PC-3 (cell line): ENCODE measurements at regions not wholly inside any gene's neighbourhood (a gene's known extent, or its start where the extent isn't known, plus 50 kb on each side); places are given as distances from the start of the nearest gene placed in this dataset.

Experiments
- ATAC-seq: fragments of 200-7000 bp; cut with Tn5 transposase; 2 replicates; pipeline ENCODE4 v1.9.1; 2020; ENCODE audit warnings: mild to moderate bottlenecking, moderate library complexity
- BruUV-seq: library from RNA; stranded (reverse); fragments of 400-500 nt; replicated peaks from 2 replicates; lab custom pipeline; 2021; lab: Mats Ljungman, UMichigan
- CTCF ChIA-PET: fragments of 300-600 bp; sonication (Branson Sonifier 250); formaldehyde crosslinking; loops from one replicate; lab custom pipeline; 2022; ENCODE audit warnings: antibody characterized with exemption; lab: Charles Lee
- POLR2A ChIA-PET: fragments of 300-600 bp; sonication (Branson Sonifier 250); formaldehyde crosslinking; loops from one replicate; lab custom pipeline; 2022; ENCODE audit warnings: antibody characterized with exemption; ENCODE audit not compliant: unreplicated experiment; lab: Charles Lee
- DNase-seq: peaks from one replicate; pipeline ENCODE4 v3.0.0-alpha.2; 2015
- H2AFZ ChIP-seq: fragments of 300-600 bp; sonication (generic); 2 replicates; pipeline ENCODE4 v1.6.0; 2016; ENCODE audit warnings: antibody characterized with exemption, low read length
- H3F3A ChIP-seq: fragments of 300-600 bp; sonication (generic); one replicate; pipeline ENCODE4 v1.6.0; 2017; ENCODE audit warnings: antibody characterized with exemption, low read length, control low read depth, mild to moderate bottlenecking; ENCODE audit not compliant: unreplicated experiment
- H3K27ac ChIP-seq: fragments of 300-600 bp; sonication (generic); 2 replicates; pipeline ENCODE4 v1.5.1; 2016; ENCODE audit warnings: mild to moderate bottlenecking, low read length
- H3K27me3 ChIP-seq: fragments of 300-600 bp; sonication (generic); 2 replicates; pipeline ENCODE4 v1.6.1; 2016; ENCODE audit warnings: low read length, mixed read lengths
- H3K36me3 ChIP-seq: fragments of 300-600 bp; sonication (generic); 2 replicates; pipeline ENCODE4 v1.6.1; 2016; ENCODE audit warnings: low read depth, mixed run types, low read length, mixed read lengths
- H3K4me1 ChIP-seq: fragments of 300-600 bp; sonication (generic); 2 replicates; pipeline ENCODE4 v1.5.1; 2016; ENCODE audit warnings: low read length; ENCODE audit not compliant: insufficient read depth
- H3K4me2 ChIP-seq: fragments of 300-600 bp; sonication (generic); 2 replicates; pipeline ENCODE4 v1.6.0; 2016; ENCODE audit warnings: low read length
- H3K4me3 ChIP-seq: fragments of 300-600 bp; sonication (generic); 2 replicates; pipeline ENCODE4 v1.5.1; 2016; ENCODE audit warnings: mild to moderate bottlenecking, low read length, mixed read lengths
- H3K79me2 ChIP-seq: fragments of 300-600 bp; sonication (generic); 2 replicates; pipeline ENCODE4 v1.6.1; 2017; ENCODE audit warnings: low read length, mixed read lengths
- H3K9ac ChIP-seq: fragments of 300-600 bp; sonication (generic); 2 replicates; pipeline ENCODE4 v1.6.0; 2016; ENCODE audit warnings: mild to moderate bottlenecking, low read length
- H3K9me2 ChIP-seq: fragments of 300-600 bp; sonication (generic); replicated peaks from 2 replicates; pipeline ENCODE4 v1.6.1; 2016; ENCODE audit warnings: mixed run types, low read length, mixed read lengths
- H3K9me3 ChIP-seq: fragments of 300-600 bp; sonication (generic); 2 replicates; pipeline ENCODE4 v1.6.1; 2016; ENCODE audit warnings: low read length, mixed read lengths
- H4K20me1 ChIP-seq: fragments of 300-600 bp; sonication (generic); 2 replicates; pipeline ENCODE4 v1.6.1; 2016; ENCODE audit warnings: low read length, mixed read lengths
- EZH2 ChIP-seq: fragments of 300-600 bp; sonication (generic); IDR thresholded peaks from one replicate; pipeline ENCODE4 v1.6.1; 2017; ENCODE audit warnings: antibody characterized with exemption, mild to moderate bottlenecking, low read length; ENCODE audit not compliant: unreplicated experiment
- EZH2phosphoT487 ChIP-seq: fragments of 300-600 bp; sonication (generic); IDR thresholded peaks from 2 replicates; pipeline ENCODE4 v1.6.1; 2018; ENCODE audit warnings: mild to moderate bottlenecking, antibody characterized with exemption, low read length, borderline replicate concordance
- intact Hi-C: fragments of 100-400 bp; cut with micrococcal nuclease; formaldehyde crosslinking; loops from 2 replicates; pipeline ENCODE4 v1.9.0; 2023
- TF ChIP-seq, protein P1 (sequence below): fragments of 300-600 bp; sonication (generic); conservative IDR thresholded peaks from 2 replicates; pipeline ENCODE4 v1.5.1; 2017; ENCODE audit warnings: antibody characterized with exemption, low read depth, mild to moderate bottlenecking, low read length

DNA sequence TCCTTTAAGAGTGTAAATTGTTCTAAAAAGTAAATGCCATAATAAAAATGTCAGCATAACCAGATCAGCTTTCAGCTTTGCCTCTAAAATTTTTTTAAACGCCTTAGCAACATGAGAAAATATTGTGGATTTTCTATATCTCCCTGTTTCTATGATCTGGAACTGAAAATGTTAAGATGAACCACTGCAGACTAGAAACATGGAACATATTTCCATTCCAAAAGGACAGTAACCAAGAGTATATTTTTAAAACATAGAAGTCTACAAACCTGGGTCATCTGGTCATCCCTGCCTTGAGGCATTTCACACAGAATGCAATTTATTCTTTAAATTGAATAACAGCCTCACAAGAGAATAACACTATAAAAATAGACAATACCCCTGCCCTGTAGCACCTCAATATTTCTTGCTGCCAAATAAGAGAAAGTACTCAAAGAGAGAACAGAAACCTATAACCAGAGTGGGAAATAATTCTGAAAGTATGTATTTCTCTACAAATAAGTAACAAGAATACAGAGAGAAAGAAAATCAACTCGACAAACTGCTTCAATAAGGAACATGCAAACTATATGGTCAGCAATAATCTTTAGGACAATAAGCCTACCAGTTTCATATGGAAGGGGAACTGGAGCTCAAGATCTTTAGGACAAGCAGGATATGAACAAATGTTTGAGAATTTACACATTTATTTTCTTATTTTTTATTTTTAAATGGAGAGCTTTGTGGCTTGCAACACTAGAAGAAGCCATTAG is 949.0 kb downstream of the EPHA3 start:
- Histone ChIP-seq H3K4me1 (no peaks in the 10 kb centered on the region), H3F3A (no peaks in the 10 kb centered on the region), H3K36me3 (no peaks in the 10 kb centered on the region), H3K9me2 (no peaks in the 10 kb centered on the region), H4K20me1 (no peaks in the 10 kb centered on the region), H3K4me2 (no peak overlapping the region), H3K27me3 (0 out of 2 replicates have a peak, but pooled peaks cover 3% of the 10 kb centered on the region), H3K27ac (no peak overlapping the region), H3K9me3 (no peaks in the 10 kb centered on the region), H3K79me2 (no peaks in the 10 kb centered on the region), H3K4me3 (no peak overlapping the region), H2AFZ (no peak overlapping the region), H3K9ac (no peak overlapping the region)
- BruUV-seq, result no TSS peak
- intact Hi-C loops, result no loop called here
- DNase-seq, result no peak
- POLR2A ChIA-PET, result no interaction called here
- CTCF ChIA-PET, result no interaction called here
- no peak for ATAC-seq
- no peak for TF ChIP-seq EZH2phosphoT487
- TF ChIP-seq EZH2, result no peak
- TF ChIP-seq, protein P1, sequence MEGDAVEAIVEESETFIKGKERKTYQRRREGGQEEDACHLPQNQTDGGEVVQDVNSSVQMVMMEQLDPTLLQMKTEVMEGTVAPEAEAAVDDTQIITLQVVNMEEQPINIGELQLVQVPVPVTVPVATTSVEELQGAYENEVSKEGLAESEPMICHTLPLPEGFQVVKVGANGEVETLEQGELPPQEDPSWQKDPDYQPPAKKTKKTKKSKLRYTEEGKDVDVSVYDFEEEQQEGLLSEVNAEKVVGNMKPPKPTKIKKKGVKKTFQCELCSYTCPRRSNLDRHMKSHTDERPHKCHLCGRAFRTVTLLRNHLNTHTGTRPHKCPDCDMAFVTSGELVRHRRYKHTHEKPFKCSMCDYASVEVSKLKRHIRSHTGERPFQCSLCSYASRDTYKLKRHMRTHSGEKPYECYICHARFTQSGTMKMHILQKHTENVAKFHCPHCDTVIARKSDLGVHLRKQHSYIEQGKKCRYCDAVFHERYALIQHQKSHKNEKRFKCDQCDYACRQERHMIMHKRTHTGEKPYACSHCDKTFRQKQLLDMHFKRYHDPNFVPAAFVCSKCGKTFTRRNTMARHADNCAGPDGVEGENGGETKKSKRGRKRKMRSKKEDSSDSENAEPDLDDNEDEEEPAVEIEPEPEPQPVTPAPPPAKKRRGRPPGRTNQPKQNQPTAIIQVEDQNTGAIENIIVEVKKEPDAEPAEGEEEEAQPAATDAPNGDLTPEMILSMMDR, result no peak

DNA sequence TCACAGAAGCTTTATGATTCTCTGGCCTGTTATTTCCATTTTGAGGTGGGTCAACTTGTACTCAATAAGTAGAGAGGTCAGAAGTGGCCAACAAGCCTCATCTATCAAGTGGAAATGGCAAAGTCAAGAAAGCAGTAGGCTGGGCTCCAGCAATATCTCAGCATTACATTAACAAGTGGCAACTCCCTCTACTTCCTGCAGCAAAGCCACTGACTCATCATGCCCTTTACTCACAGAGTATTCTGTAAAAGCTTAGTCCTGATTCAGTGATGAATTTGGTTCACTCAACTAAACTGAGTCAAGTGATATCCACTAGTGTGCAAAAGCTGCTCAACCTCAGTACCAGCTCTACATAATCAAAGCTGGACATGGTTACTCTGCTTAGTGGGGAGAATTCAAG is 954.6 kb downstream of the EPHA3 start:
- Histone ChIP-seq H4K20me1 (no peaks in the 10 kb centered on the region), H3K9ac (no peak overlapping the region), H3K79me2 (no peaks in the 10 kb centered on the region), H2AFZ (no peak overlapping the region), H3K4me3 (no peak overlapping the region), H3K4me2 (no peak overlapping the region), H3K9me2 (no peaks in the 10 kb centered on the region), H3K27ac (no peak overlapping the region), H3K27me3 (no peaks in the 10 kb centered on the region), H3K4me1 (no peaks in the 10 kb centered on the region), H3K9me3 (no peaks in the 10 kb centered on the region), H3F3A (no peaks in the 10 kb centered on the region), H3K36me3 (no peaks in the 10 kb centered on the region)
- DNase-seq (peak; percentile 51), ATAC-seq (peak; percentile 66)
- CTCF ChIA-PET, result no interaction called here
- intact Hi-C loops, result no loop called here
- TF ChIP-seq EZH2, result no peak
- TF ChIP-seq EZH2phosphoT487, result no peak
- TF ChIP-seq, protein P1, result no peak
- POLR2A ChIA-PET, result no interaction called here
- no TSS peak for BruUV-seq

DNA sequence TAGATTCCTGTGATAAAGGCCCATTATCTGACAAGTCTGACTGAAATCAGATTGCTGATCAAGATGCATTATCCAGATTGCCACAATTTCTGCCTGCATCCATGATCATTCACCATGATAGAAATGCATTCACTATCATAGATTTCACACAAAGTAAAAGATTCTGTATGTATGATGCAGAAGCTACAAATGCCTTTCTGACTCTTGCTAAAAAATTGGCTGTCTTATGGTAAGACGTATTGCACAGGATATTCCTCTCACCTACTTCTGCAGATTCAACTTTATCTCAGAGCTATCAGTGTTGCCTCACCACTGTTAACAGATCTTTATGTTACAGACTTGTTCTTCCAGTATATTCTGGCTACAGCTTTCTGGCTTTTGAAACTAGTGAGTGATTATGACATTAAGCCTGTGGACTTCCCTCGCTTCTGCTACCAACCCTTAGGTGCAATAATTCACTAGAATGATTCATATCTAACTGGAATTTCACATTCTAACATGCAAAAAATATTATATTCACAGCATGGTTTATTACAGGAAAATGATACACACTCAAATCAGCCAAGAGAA is 955.3 kb downstream of the EPHA3 start:
- H3K27ac ChIP-seq, result no peak overlapping the region
- no peaks in the 10 kb centered on the region for H3K9me2 ChIP-seq
- no peak overlapping the region for H3K4me2 ChIP-seq
- H3K27me3 ChIP-seq, result no peaks in the 10 kb centered on the region
- no peak overlapping the region for H3K4me3 ChIP-seq
- H3K4me1 ChIP-seq, result no peaks in the 10 kb centered on the region
- H3F3A ChIP-seq, result no peaks in the 10 kb centered on the region
- TF ChIP-seq EZH2 (no peak), EZH2phosphoT487 (no peak)
- TF ChIP-seq, protein P1, result no peak
- DNase-seq (no peak), ATAC-seq (no peak)
- H3K9me3 ChIP-seq, result no peaks in the 10 kb centered on the region
- CTCF ChIA-PET, result no interaction called here
- H3K79me2 ChIP-seq, result no peaks in the 10 kb centered on the region
- intact Hi-C loops, result no loop called here
- no peaks in the 10 kb centered on the region for H3K36me3 ChIP-seq
- H4K20me1 ChIP-seq, result no peaks in the 10 kb centered on the region
- POLR2A ChIA-PET, result no interaction called here
- no peak overlapping the region for H2AFZ ChIP-seq
- H3K9ac ChIP-seq, result no peak overlapping the region
- no TSS peak for BruUV-seq
